GM23338 (cell line): ENCODE measurements at regions not wholly inside any gene's neighbourhood (a gene's known extent, or its start where the extent isn't known, plus 50 kb on each side); places are given as distances from the start of the nearest gene placed in this dataset.
"Not testable (repeated sequence)": the region's sequence is repeated elsewhere in the genome, so short reads cannot be mapped to it uniquely, and the experiment has no call there.

ENCODE experiments used
- ATAC-seq: fragments of 200-7000 bp; cut with Tn5 transposase; 3 replicates; pipeline ENCODE4 v1.9.1; 2020
- DNase-seq: peaks from one replicate; pipeline ENCODE4 v3.0.0-alpha.2; 2015; ENCODE audit warnings: low spot score
- H2AFZ ChIP-seq: fragments of 200-600 bp; sonication (generic); 2 replicates; pipeline ENCODE4 v1.8.0; 2016; ENCODE audit warnings: antibody characterized with exemption, mild to moderate bottlenecking, moderate library complexity
- H3F3A ChIP-seq: fragments of 200-600 bp; sonication (generic); replicated peaks from 2 replicates; pipeline ENCODE4 v1.8.0; 2017; ENCODE audit warnings: antibody characterized with exemption, mixed run types, low read depth
- H3K27ac ChIP-seq: fragments of 200-600 bp; sonication (generic); 2 replicates; pipeline ENCODE4 v1.6.1; 2016; ENCODE audit warnings: low read depth
- H3K27me3 ChIP-seq: fragments of 200-600 bp; sonication (generic); 2 replicates; pipeline ENCODE4 v1.8.0; 2016; ENCODE audit warnings: mild to moderate bottlenecking, mixed run types, moderate library complexity; ENCODE audit not compliant: insufficient read depth
- H3K36me3 ChIP-seq: fragments of 200-600 bp; sonication (generic); 2 replicates; pipeline ENCODE4 v1.8.0; 2016; ENCODE audit warnings: mild to moderate bottlenecking; ENCODE audit not compliant: insufficient read depth
- H3K4me1 ChIP-seq: fragments of 200-600 bp; sonication (generic); 2 replicates; pipeline ENCODE4 v1.8.0; 2016; ENCODE audit warnings: mild to moderate bottlenecking, moderate library complexity; ENCODE audit not compliant: insufficient read depth
- H3K4me2 ChIP-seq: fragments of 200-600 bp; sonication (generic); 2 replicates; pipeline ENCODE4 v1.7.1; 2017; ENCODE audit warnings: mixed run types
- H3K4me3 ChIP-seq: fragments of 200-600 bp; sonication (generic); 2 replicates; pipeline ENCODE4 v1.6.1; 2016; ENCODE audit warnings: mixed run types
- H3K79me2 ChIP-seq: fragments of 200-600 bp; sonication (generic); replicated peaks from 2 replicates; pipeline ENCODE4 v1.8.0; 2017; ENCODE audit warnings: mild to moderate bottlenecking; ENCODE audit not compliant: insufficient read depth
- H3K9me2 ChIP-seq: fragments of 200-600 bp; sonication (generic); 2 replicates; pipeline ENCODE4 v1.8.0; 2017; ENCODE audit not compliant: insufficient read depth
- H4K20me1 ChIP-seq: fragments of 200-600 bp; sonication (generic); replicated peaks from 2 replicates; pipeline ENCODE4 v1.8.0; 2017; ENCODE audit warnings: mild to moderate bottlenecking; ENCODE audit not compliant: insufficient read depth
- H3K27ac Mint-ChIP-seq: 2 replicates; pipeline ENCODE4 v1.8.0; 2020; ENCODE audit warnings: inconsistent platforms, mild to moderate bottlenecking, moderate library complexity, mixed read lengths
- H3K27me3 Mint-ChIP-seq: 3 replicates; pipeline ENCODE4 v1.8.0; 2022; ENCODE audit warnings: low read depth, mild to moderate bottlenecking, moderate library complexity, mixed read lengths, inconsistent platforms; ENCODE audit not compliant: insufficient read depth, poor library complexity
- H3K36me3 Mint-ChIP-seq: 3 replicates; pipeline ENCODE4 v1.8.0; 2021; ENCODE audit warnings: low read depth, mild to moderate bottlenecking, inconsistent platforms, moderate library complexity, mixed read lengths
- H3K4me1 Mint-ChIP-seq: 3 replicates; pipeline ENCODE4 v1.8.0; 2020; ENCODE audit warnings: mild to moderate bottlenecking, inconsistent platforms, mixed read lengths
- H3K4me3 Mint-ChIP-seq: 3 replicates; pipeline ENCODE4 v1.8.0; 2021; ENCODE audit warnings: moderate library complexity, mild to moderate bottlenecking, inconsistent platforms, mixed read lengths
- H3K9me3 Mint-ChIP-seq: 3 replicates; pipeline ENCODE4 v1.8.0; 2020; ENCODE audit warnings: moderate library complexity, mild to moderate bottlenecking, inconsistent platforms, mixed read lengths
- CREB1 ChIP-seq: fragments of 250-450 bp; sonication (Bioruptor Pico); IDR thresholded peaks from 2 replicates; pipeline ENCODE4 v1.5.0; 2020; ENCODE audit warnings: low read depth, mild to moderate bottlenecking, moderate library complexity
- POLR2AphosphoS5 ChIP-seq: IDR thresholded peaks from 2 replicates; pipeline ENCODE4 v1.6.1; 2016; ENCODE audit warnings: antibody characterized with exemption, low read depth
- REST ChIP-seq: IDR thresholded peaks from one replicate; pipeline ENCODE4 v1.6.1; 2018; ENCODE audit warnings: antibody characterized with exemption; ENCODE audit not compliant: unreplicated experiment
- STAT1 ChIP-seq: IDR thresholded peaks from one replicate; pipeline ENCODE4 v1.6.1; 2016; ENCODE audit warnings: antibody characterized with exemption; ENCODE audit not compliant: unreplicated experiment
- ZNF331 ChIP-seq: fragments of 250-450 bp; sonication (Bioruptor Pico); IDR thresholded peaks from 2 replicates; pipeline ENCODE4 v1.5.0; 2020; ENCODE audit warnings: low read depth, mild to moderate bottlenecking, moderate library complexity
- ZNF462 ChIP-seq: fragments of 250-450 bp; sonication (Bioruptor Pico); IDR thresholded peaks from 2 replicates; pipeline ENCODE4 v1.5.0; 2020; ENCODE audit warnings: mild to moderate bottlenecking, moderate library complexity

- Mint-ChIP-seq H3K4me3 (no peak overlapping the region), H3K27ac (no peak overlapping the region), H3K9me3 (peaks cover 25% of the 10 kb centered on the region), H3K36me3 (peaks cover 3% of the 10 kb centered on the region; the same call in 2 of the 3 replicates), H3K4me1 (peaks cover 5% of the 10 kb centered on the region; the same call in 1 of the 3 replicates), H3K27me3 (peaks cover 8% of the 10 kb centered on the region)
- Histone ChIP-seq H3F3A (no peaks in the 10 kb centered on the region), H2AFZ (no peak overlapping the region), H3K4me3 (no peak overlapping the region), H3K79me2 (no peaks in the 10 kb centered on the region), H3K4me1 (no peaks in the 10 kb centered on the region), H3K9me2 (no peaks in the 10 kb centered on the region), H4K20me1 (no peaks in the 10 kb centered on the region), H3K27me3 (no peaks in the 10 kb centered on the region), H3K27ac (no peak overlapping the region), H3K4me2 (no peak overlapping the region), H3K36me3 (no peaks in the 10 kb centered on the region)
- no peak for TF ChIP-seq ZNF331 (CRISPR knock-in tag)
- no peak for TF ChIP-seq STAT1
- TF ChIP-seq ZNF462 (CRISPR knock-in tag) = no peak
- TF ChIP-seq CREB1 (CRISPR knock-in tag) = no peak
- TF ChIP-seq REST = no peak
- TF ChIP-seq POLR2AphosphoS5 = no peak
- ATAC-seq (no peak), DNase-seq (no peak)
Measured at GRCh38 chr10:8163824-8164223, 109.3 kb downstream of the GATA3 start.

GRCh38 chr10:8164640-8165039, 110.2 kb downstream of the GATA3 start:
- not testable (repeated sequence) for H3K27ac Mint-ChIP-seq, ATAC-seq, H3K27me3 ChIP-seq, H3K27me3 Mint-ChIP-seq, H3K4me3 Mint-ChIP-seq, H3K4me3 ChIP-seq, DNase-seq, H3K36me3 Mint-ChIP-seq, H3K9me2 ChIP-seq, H3K27ac ChIP-seq, H3K4me1 Mint-ChIP-seq, H3F3A ChIP-seq, H2AFZ ChIP-seq, H4K20me1 ChIP-seq, H3K4me1 ChIP-seq, H3K4me2 ChIP-seq, H3K36me3 ChIP-seq, H3K79me2 ChIP-seq
- H3K9me3 Mint-ChIP-seq = peaks cover 33% of the 10 kb centered on the region
